Calu3 (cell line): ENCODE measurements at regions not wholly inside any gene's neighbourhood (a gene's known extent, or its start where the extent isn't known, plus 50 kb on each side); places are given as distances from the start of the nearest gene placed in this dataset.

ENCODE experiments used
- BruUV-seq: library from RNA; stranded (reverse); fragments of 400-500 nt; replicated peaks from 2 replicates; lab custom pipeline; 2021; lab: Mats Ljungman, UMichigan
- CTCF ChIA-PET: fragments of 300-600 bp; sonication (Branson Sonifier 250); formaldehyde crosslinking; loops from one replicate; lab custom pipeline; 2022; ENCODE audit warnings: antibody characterized with exemption; lab: Charles Lee
- DNase-seq: peaks from one replicate; pipeline ENCODE4 v3.0.0; 2022
- H3K27ac Mint-ChIP-seq: one replicate; pipeline ENCODE4 v1.8.0; 2022; ENCODE audit warnings: mixed read lengths; ENCODE audit not compliant: unreplicated experiment
- H3K27me3 Mint-ChIP-seq: one replicate; pipeline ENCODE4 v1.8.0; 2022; ENCODE audit warnings: mixed read lengths; ENCODE audit not compliant: unreplicated experiment
- H3K36me3 Mint-ChIP-seq: one replicate; pipeline ENCODE4 v1.8.0; 2022; ENCODE audit warnings: mild to moderate bottlenecking, moderate library complexity, mixed read lengths; ENCODE audit not compliant: insufficient read depth, unreplicated experiment
- H3K4me1 Mint-ChIP-seq: one replicate; pipeline ENCODE4 v1.8.0; 2022; ENCODE audit warnings: mild to moderate bottlenecking, low read depth, mixed read lengths; ENCODE audit not compliant: unreplicated experiment
- H3K4me3 Mint-ChIP-seq: one replicate; pipeline ENCODE4 v1.8.0; 2022; ENCODE audit warnings: mild to moderate bottlenecking, low read depth, moderate library complexity, mixed read lengths; ENCODE audit not compliant: unreplicated experiment
- H3K9me3 Mint-ChIP-seq: one replicate; pipeline ENCODE4 v1.8.0; 2022; ENCODE audit warnings: low read depth, mixed read lengths; ENCODE audit not compliant: unreplicated experiment
- intact Hi-C: fragments of 100-400 bp; cut with micrococcal nuclease; formaldehyde crosslinking; loops from one replicate; pipeline ENCODE4 v1.10.0; 2022; ENCODE audit not compliant: unreplicated experiment
- TF ChIP-seq, protein P1 (sequence below): fragments of 200-600 bp; IDR thresholded peaks from one replicate; pipeline ENCODE4 v1.8.0; 2022; ENCODE audit warnings: antibody characterized with exemption; ENCODE audit not compliant: unreplicated experiment

DNA sequence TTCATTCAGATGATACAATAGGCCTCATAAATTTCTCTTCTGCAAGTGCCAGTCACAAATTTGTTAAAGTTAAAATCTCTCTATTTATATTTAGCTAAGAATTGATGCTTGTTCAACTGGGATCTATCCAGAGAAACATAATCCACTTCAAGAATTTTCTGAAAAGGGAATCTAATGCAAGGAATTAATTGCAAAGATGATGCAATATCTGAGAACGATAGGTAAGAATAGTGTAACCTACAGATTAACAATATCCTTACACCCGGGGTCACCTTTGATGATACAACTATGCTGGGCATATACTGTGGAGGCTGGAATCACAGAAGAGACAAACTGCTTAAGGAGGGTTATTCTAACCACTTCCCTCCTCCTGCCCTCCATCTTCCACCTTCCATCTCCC is 295.1 kb downstream of the FOXG1 start:
- intact Hi-C loops = no loop called here
- no peaks in the 10 kb centered on the region for H3K9me3 Mint-ChIP-seq
- CTCF ChIA-PET = interaction anchor here (0.6 kb wide), 1 partner anchor 151 kb away, joined by 3 read pairs; no protein-coding TSS in a partner anchor
- DNase-seq = no peak
- H3K36me3 Mint-ChIP-seq = no peaks in the 10 kb centered on the region
- H3K27ac Mint-ChIP-seq = no peak overlapping the region
- TF ChIP-seq, protein P1, sequence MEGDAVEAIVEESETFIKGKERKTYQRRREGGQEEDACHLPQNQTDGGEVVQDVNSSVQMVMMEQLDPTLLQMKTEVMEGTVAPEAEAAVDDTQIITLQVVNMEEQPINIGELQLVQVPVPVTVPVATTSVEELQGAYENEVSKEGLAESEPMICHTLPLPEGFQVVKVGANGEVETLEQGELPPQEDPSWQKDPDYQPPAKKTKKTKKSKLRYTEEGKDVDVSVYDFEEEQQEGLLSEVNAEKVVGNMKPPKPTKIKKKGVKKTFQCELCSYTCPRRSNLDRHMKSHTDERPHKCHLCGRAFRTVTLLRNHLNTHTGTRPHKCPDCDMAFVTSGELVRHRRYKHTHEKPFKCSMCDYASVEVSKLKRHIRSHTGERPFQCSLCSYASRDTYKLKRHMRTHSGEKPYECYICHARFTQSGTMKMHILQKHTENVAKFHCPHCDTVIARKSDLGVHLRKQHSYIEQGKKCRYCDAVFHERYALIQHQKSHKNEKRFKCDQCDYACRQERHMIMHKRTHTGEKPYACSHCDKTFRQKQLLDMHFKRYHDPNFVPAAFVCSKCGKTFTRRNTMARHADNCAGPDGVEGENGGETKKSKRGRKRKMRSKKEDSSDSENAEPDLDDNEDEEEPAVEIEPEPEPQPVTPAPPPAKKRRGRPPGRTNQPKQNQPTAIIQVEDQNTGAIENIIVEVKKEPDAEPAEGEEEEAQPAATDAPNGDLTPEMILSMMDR = no peak
- BruUV-seq = no TSS peak
- no peaks in the 10 kb centered on the region for H3K27me3 Mint-ChIP-seq
- no peaks in the 10 kb centered on the region for H3K4me1 Mint-ChIP-seq
- H3K4me3 Mint-ChIP-seq = no peak overlapping the region

- CTCF ChIA-PET = interaction anchor here (0.6 kb wide), 1 partner anchor 152 kb away, joined by 3 read pairs; no protein-coding TSS in a partner anchor
- Mint-ChIP-seq H3K4me1 (no peaks in the 10 kb centered on the region), H3K4me3 (no peak overlapping the region), H3K27me3 (no peaks in the 10 kb centered on the region), H3K27ac (no peak overlapping the region), H3K9me3 (no peaks in the 10 kb centered on the region), H3K36me3 (no peaks in the 10 kb centered on the region)
- no peak for DNase-seq
- no TSS peak for BruUV-seq
- TF ChIP-seq, protein P1 = no peak
- intact Hi-C loops = no loop called here
Measured at GRCh38 chr14:29062466-29062865, 295.9 kb downstream of the FOXG1 start.

- H3K36me3 Mint-ChIP-seq = no peaks in the 10 kb centered on the region
- H3K27ac Mint-ChIP-seq = no peak overlapping the region
- CTCF ChIA-PET = no interaction called here
- DNase-seq = no peak
- no peaks in the 10 kb centered on the region for H3K27me3 Mint-ChIP-seq
- H3K9me3 Mint-ChIP-seq = no peaks in the 10 kb centered on the region
- BruUV-seq = no TSS peak
- no peak overlapping the region for H3K4me3 Mint-ChIP-seq
- TF ChIP-seq, protein P1 = no peak
- intact Hi-C loops = no loop called here
- H3K4me1 Mint-ChIP-seq = no peaks in the 10 kb centered on the region
Measured at GRCh38 chr14:29062976-29063375, 296.4 kb downstream of the FOXG1 start.

DNA sequence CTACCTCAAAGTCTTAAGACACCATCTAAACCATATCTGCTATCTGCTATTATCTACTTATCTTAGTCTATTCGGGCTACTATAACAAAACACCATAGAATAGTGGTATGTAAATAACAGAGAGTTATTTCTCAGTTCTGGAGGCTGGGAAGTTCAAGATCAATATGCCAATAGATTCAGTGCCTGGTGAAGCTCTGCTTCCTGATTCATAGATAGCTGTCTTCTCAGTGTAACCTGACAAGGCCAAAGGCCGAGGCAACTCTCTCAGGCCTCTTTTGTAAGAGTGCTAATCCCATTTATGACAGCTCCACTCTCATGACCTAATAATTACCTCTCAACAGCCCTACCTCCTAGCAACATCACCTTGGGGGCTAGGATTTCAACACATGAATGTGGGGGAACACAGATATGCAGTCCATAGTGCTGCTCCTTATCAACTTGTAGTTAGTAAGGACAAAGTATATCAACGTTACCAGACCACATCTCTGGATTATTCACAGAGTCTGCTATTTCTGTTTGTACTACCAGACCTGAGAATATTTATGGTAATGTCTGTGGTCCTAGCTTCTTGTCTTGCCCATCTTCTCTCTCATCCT is 297.8 kb downstream of the FOXG1 start:
- DNase-seq = no peak
- TF ChIP-seq, protein P1 = no peak
- Mint-ChIP-seq H3K27me3 (no peaks in the 10 kb centered on the region), H3K27ac (no peak overlapping the region), H3K4me3 (no peak overlapping the region), H3K9me3 (peaks cover 3% of the 10 kb centered on the region), H3K4me1 (no peaks in the 10 kb centered on the region), H3K36me3 (no peaks in the 10 kb centered on the region)
- BruUV-seq = no TSS peak
- CTCF ChIA-PET = no interaction called here
- intact Hi-C loops = no loop called here
